Spleen (tissue), 7 donors: ENCODE measurements at regions not wholly inside any gene's neighbourhood (a gene's known extent, or its start where the extent isn't known, plus 50 kb on each side); places are given as distances from the start of the nearest gene placed in this dataset.

Source experiments
- CTCF ChIP-seq, 11 experiments: fragments of 200-600 bp in 7 of 11; fragments of 450-650 bp in 4 of 11; sonication (generic) in 4 of 11; IDR thresholded peaks in 8 of 11; conservative IDR thresholded peaks in 3 of 11; 1 replicate in 7 of 11; 2 replicates in 4 of 11; pipeline versions ENCODE4 v1.4.0 to v1.8.0; 2016 to 2021; ENCODE audit warnings: antibody characterized with exemption in 11 of 11, inconsistent platforms in 4 of 11, mild to moderate bottlenecking in 1 of 11
- POLR2A ChIP-seq, 3 donors: fragments of 450-650 bp; IDR thresholded peaks; one replicate each; pipeline ENCODE4 v1.5.1; 2017; ENCODE audit warnings: antibody characterized with exemption in 3 of 3, mild to moderate bottlenecking in 1 of 3
- POLR2AphosphoS5 ChIP-seq, 3 donors: sonication (generic); formaldehyde crosslinking; IDR thresholded peaks; one replicate each; pipeline ENCODE4 v1.5.1; 2017; ENCODE audit warnings: antibody characterized with exemption in 3 of 3
- donor health status: DM: no; HTN: no; CAD: no; lungs with moderate emphysema.
- donor health status: DM: no; HTN: no; CAD: no.
- donor health status: DM: no; HTN: no; CAD: no.

GRCh38 chr2:21515903-21516302 lies 392.1 kb downstream of the TDRD15 start:
- no peak for TF ChIP-seq CTCF (IDR thresholded peaks at IDR 0.05 in 8 of 11, conservative IDR thresholded peaks at IDR 0.05 in 3 of 11)
- TF ChIP-seq POLR2AphosphoS5 (IDR thresholded peaks at IDR 0.05) = no peak
- no peak for TF ChIP-seq POLR2A (IDR thresholded peaks at IDR 0.05)
